NB4 (cell line): ENCODE measurements at regions not wholly inside any gene's neighbourhood (a gene's known extent, or its start where the extent isn't known, plus 50 kb on each side); places are given as distances from the start of the nearest gene placed in this dataset.
"Not testable (repeated sequence)": the region's sequence is repeated elsewhere in the genome, so short reads cannot be mapped to it uniquely, and the experiment has no call there.

Experiments used
- CTCF ChIP-seq: IDR thresholded peaks from one replicate; pipeline ENCODE4 v1.5.1; 2012; ENCODE audit warnings: low read depth, low read length
- MAX ChIP-seq: IDR thresholded peaks from 2 replicates; pipeline ENCODE4 v1.6.1; 2011; ENCODE audit warnings: low read depth, low read length
- MYC ChIP-seq: IDR thresholded peaks from 2 replicates; pipeline ENCODE4 v1.6.1; 2011; ENCODE audit warnings: low read depth, low read length
- POLR2A ChIP-seq: IDR thresholded peaks from 2 replicates; pipeline ENCODE4 v1.6.1; 2011; ENCODE audit warnings: mild to moderate bottlenecking; ENCODE audit not compliant: insufficient read length; ENCODE audit errors: extremely low read depth

GRCh38 chr6:82626946-82627345 lies 263.3 kb downstream of the TPBG start:
- not testable (repeated sequence) for TF ChIP-seq POLR2A, CTCF, MYC, MAX
